Esophagus squamous epithelium (tissue), 5 donors: ENCODE measurements at regions not wholly inside any gene's neighbourhood (a gene's known extent, or its start where the extent isn't known, plus 50 kb on each side); places are given as distances from the start of the nearest gene placed in this dataset.

ENCODE experiments used
- DNase-seq: peaks from one replicate; lab custom pipeline; 2025; lab: John Stamatoyannopoulos, UW
- H3K27ac ChIP-seq, 4 donors: fragments of 200-600 bp; sonication (generic); one replicate each; pipeline ENCODE4 v1.5.1; 2016 to 2019; ENCODE audit warnings: mild to moderate bottlenecking in 1 of 4
- H3K27me3 ChIP-seq, 4 donors: fragments of 200-600 bp; sonication (generic); 1 replicate in 3 of 4; 2 replicates in 1 of 4; pipeline versions ENCODE4 v1.5.1 to v1.6.0; 2017 to 2021; ENCODE audit warnings: antibody characterized with exemption in 1 of 4
- H3K36me3 ChIP-seq, 3 donors: fragments of 200-600 bp; sonication (generic); one replicate each; pipeline ENCODE4 v1.5.1; 2016 to 2019
- H3K4me1 ChIP-seq, 3 donors: fragments of 200-600 bp; sonication (generic); one replicate each; pipeline ENCODE4 v1.5.1; 2017 to 2019
- H3K4me3 ChIP-seq, 4 donors: fragments of 200-600 bp; sonication (generic); 1 replicate in 3 of 4; 2 replicates in 1 of 4; pipeline ENCODE4 v1.5.1; 2016 to 2019; ENCODE audit warnings: mild to moderate bottlenecking in 2 of 4, moderate library complexity in 1 of 4
- H3K9me3 ChIP-seq, 3 donors: fragments of 200-600 bp; sonication (generic); one replicate each; pipeline ENCODE4 v1.5.1; 2016 to 2019
- POLR2A ChIP-seq, 4 donors: fragments of 450-650 bp; IDR thresholded peaks; one replicate each; pipeline ENCODE4 v1.6.1; 2017; ENCODE audit warnings: antibody characterized with exemption in 4 of 4, mild to moderate bottlenecking in 4 of 4, moderate library complexity in 3 of 4
- WGBS, 2 donors: methylation state at CpG; one replicate each; pipeline ENCODE4 v1.1.5; 2018; 5-methylcytosine and 5-hydroxymethylcytosine counted together
- intact Hi-C: fragments of 100-400 bp; cut with DNase I; formaldehyde crosslinking; loops from one replicate; pipeline ENCODE4 v1.15.0; 2022
- TF ChIP-seq, protein P1 (sequence below), 6 experiments: fragments of 450-650 bp in 4 of 6; fragments of 200-600 bp in 2 of 6; sonication (generic) in 2 of 6; IDR thresholded peaks; one replicate each; pipeline ENCODE4 v1.5.1; 2016 to 2019; ENCODE audit warnings: antibody characterized with exemption in 6 of 6, mild to moderate bottlenecking in 4 of 6, moderate library complexity in 4 of 6
- donor health status: DM: yes; HTN: yes; CAD: no.

DNA sequence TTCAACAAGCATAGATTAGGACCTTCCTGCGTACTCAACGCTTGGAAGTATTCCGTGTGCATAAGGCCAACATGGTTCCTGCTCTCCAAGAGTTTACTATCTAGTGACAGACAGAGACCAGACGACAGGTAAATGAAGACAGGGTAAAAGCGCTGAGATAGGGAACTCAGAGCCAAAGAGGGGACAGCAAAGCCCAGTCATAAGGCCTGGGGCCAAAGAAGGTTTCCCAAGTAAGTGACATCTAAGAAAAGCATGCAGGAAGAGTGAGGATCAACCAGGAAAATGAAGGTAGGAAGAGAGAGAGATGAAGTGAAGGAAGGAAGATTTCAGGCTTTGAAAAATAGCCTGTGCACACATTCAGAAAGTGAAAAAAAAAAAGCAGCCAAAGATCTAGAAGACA lies 76.9 kb upstream of the CDH20 start:
- H3K4me1 ChIP-seq = no peaks in the 10 kb centered on the region
- TF ChIP-seq, protein P1, sequence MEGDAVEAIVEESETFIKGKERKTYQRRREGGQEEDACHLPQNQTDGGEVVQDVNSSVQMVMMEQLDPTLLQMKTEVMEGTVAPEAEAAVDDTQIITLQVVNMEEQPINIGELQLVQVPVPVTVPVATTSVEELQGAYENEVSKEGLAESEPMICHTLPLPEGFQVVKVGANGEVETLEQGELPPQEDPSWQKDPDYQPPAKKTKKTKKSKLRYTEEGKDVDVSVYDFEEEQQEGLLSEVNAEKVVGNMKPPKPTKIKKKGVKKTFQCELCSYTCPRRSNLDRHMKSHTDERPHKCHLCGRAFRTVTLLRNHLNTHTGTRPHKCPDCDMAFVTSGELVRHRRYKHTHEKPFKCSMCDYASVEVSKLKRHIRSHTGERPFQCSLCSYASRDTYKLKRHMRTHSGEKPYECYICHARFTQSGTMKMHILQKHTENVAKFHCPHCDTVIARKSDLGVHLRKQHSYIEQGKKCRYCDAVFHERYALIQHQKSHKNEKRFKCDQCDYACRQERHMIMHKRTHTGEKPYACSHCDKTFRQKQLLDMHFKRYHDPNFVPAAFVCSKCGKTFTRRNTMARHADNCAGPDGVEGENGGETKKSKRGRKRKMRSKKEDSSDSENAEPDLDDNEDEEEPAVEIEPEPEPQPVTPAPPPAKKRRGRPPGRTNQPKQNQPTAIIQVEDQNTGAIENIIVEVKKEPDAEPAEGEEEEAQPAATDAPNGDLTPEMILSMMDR (IDR thresholded peaks at IDR 0.05) = no peak
- TF ChIP-seq POLR2A (IDR thresholded peaks at IDR 0.05) = no peak
- 87 to 92% methylated on average over 5 of the region's 5 CpGs for WGBS, 2 donors

GRCh38 chr18:61261870-61262269 lies 71.4 kb upstream of the CDH20 start:
- no peak overlapping the region for H3K4me3 ChIP-seq
- TF ChIP-seq, protein P1 (IDR thresholded peaks at IDR 0.05) = no peak
- no peaks in the 10 kb centered on the region for H3K9me3 ChIP-seq
- H3K27ac ChIP-seq = no peak overlapping the region
- 52 to 67% methylated on average over 2 of the region's 2 CpGs for WGBS, 2 donors
- H3K36me3 ChIP-seq = no peaks in the 10 kb centered on the region
- no peaks in the 10 kb centered on the region for H3K4me1 ChIP-seq
- H3K27me3 ChIP-seq = no peaks in the 10 kb centered on the region
- intact Hi-C loops = no loop called here
- DNase-seq = no peak

More for the DNA sequence above, 76.9 kb upstream of the CDH20 start:
- H3K36me3 ChIP-seq = no peaks in the 10 kb centered on the region
- no peaks in the 10 kb centered on the region for H3K9me3 ChIP-seq
- no peak overlapping the region for H3K4me3 ChIP-seq
- DNase-seq = no peak
- intact Hi-C loops = no loop called here
- no peak overlapping the region for H3K27ac ChIP-seq
- no peaks in the 10 kb centered on the region for H3K27me3 ChIP-seq

DNA sequence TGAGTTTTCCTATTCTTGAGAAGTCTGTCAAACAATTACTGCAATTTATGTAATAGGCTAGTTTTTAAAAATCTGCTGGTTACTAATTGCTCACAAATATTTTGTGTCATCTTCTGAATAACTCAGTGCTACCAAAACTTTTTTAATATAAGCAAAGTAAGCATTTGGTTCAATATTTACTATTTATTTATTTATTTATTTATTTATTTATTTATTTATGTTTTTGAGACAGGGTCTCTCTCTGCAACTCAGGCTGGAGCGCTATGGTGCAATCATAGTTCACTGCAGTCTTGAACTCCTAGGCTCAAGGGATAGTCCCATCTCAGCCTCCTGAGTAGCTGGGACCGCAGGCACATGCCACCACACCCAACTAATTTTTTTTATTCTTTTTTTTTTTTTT lies 60.4 kb upstream of the CDH20 start:
- 63 to 87% methylated on average over 2 of the region's 2 CpGs for WGBS, 2 donors
- intact Hi-C loops = no loop called here
- H3K27me3 ChIP-seq = no peaks in the 10 kb centered on the region
- no peaks in the 10 kb centered on the region for H3K36me3 ChIP-seq
- H3K4me3 ChIP-seq = no peak overlapping the region
- H3K4me1 ChIP-seq = no peaks in the 10 kb centered on the region
- no peaks in the 10 kb centered on the region for H3K9me3 ChIP-seq
- H3K27ac ChIP-seq = no peak overlapping the region
- DNase-seq = no peak
- no peak for TF ChIP-seq POLR2A (IDR thresholded peaks at IDR 0.05)
- TF ChIP-seq, protein P1 (IDR thresholded peaks at IDR 0.05) = no peak

- H3K27ac ChIP-seq = no peak overlapping the region
- H3K36me3 ChIP-seq = no peaks in the 10 kb centered on the region
- 63 to 70% methylated on average over 3 of the region's 3 CpGs for WGBS, 2 donors
- intact Hi-C loops = no loop called here
- H3K4me1 ChIP-seq = no peaks in the 10 kb centered on the region
- TF ChIP-seq, protein P1 (IDR thresholded peaks at IDR 0.05) = no peak
- no peak for TF ChIP-seq POLR2A (IDR thresholded peaks at IDR 0.05)
- DNase-seq = no peak
- H3K9me3 ChIP-seq = no peaks in the 10 kb centered on the region
- no peaks in the 10 kb centered on the region for H3K27me3 ChIP-seq
- no peak overlapping the region for H3K4me3 ChIP-seq
Measured at GRCh38 chr18:61273533-61273932, 59.7 kb upstream of the CDH20 start.

DNA sequence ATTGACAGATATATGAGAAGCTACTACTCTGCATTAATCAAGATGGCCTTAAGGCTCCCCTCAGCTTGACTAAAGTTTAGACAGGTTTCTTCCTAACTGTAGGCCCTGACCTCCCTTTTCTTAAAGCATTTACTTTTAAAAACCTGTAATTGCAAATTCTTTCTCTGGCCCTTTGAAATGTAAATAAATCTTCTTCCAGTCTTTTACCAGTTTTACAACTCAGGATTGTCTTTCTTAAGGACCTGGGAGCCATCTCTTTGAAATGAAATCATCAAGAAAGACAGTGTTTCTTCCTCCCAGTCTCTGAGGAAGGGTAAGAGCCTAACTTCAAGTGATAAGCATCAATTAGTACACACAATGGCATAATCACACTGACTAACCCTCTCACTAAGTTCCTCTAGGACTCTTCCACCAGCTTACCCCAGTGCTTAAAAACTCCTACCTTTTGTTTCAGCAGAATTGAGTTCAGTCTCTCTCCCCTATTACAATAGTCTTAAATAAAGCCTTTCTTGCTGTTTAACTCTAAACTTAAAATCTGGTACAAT lies 58.7 kb upstream of the CDH20 start:
- H3K4me1 ChIP-seq = no peaks in the 10 kb centered on the region

More for the DNA sequence above, 58.7 kb upstream of the CDH20 start:
- intact Hi-C loops = no loop called here
- Histone ChIP-seq H3K27me3 (no peaks in the 10 kb centered on the region), H3K4me3 (no peak overlapping the region), H3K27ac (no peak overlapping the region), H3K9me3 (no peaks in the 10 kb centered on the region), H3K36me3 (no peaks in the 10 kb centered on the region)
- TF ChIP-seq, protein P1 (IDR thresholded peaks at IDR 0.05) = no peak
- no peak for DNase-seq
